GM12864 (cell line): ENCODE measurements at regions not wholly inside any gene's neighbourhood (a gene's known extent, or its start where the extent isn't known, plus 50 kb on each side); places are given as distances from the start of the nearest gene placed in this dataset.

Source experiments
- DNase-seq: peaks from one replicate; pipeline ENCODE4 v3.0.0-alpha.2; 2011; ENCODE audit warnings: low read depth
- H3K4me3 ChIP-seq: 2 replicates; pipeline ENCODE4 v1.5.1; 2011; ENCODE audit warnings: mild to moderate bottlenecking, low read depth, low read length, control low read depth
- TF ChIP-seq, protein P1 (sequence below): IDR thresholded peaks from 2 replicates; pipeline ENCODE4 v1.5.1; 2011; ENCODE audit warnings: low read depth, mild to moderate bottlenecking, moderate library complexity, low read length, control low read depth, inconsistent platforms; ENCODE audit errors: missing control alignments

DNA sequence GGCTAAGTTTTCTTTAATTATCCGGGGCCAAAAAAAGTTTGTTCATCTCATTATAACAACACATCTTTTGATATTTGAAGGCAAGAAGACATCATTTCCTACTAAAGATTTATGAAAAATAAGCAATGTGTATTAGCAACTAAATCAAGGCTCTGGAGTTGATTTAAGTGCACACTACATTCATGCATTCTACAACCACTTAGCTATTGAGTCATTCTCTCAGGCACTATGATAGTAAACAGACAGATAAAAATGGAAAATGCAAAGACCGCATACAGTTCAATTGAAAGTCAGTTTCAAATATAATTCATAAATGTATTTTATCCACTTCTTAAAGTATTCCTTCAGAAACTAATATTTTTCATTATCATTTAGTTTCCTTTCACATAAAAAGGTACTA, 1395.2 kb downstream of the PCDH9 start:
- DNase-seq: no peak
- TF ChIP-seq, protein P1, sequence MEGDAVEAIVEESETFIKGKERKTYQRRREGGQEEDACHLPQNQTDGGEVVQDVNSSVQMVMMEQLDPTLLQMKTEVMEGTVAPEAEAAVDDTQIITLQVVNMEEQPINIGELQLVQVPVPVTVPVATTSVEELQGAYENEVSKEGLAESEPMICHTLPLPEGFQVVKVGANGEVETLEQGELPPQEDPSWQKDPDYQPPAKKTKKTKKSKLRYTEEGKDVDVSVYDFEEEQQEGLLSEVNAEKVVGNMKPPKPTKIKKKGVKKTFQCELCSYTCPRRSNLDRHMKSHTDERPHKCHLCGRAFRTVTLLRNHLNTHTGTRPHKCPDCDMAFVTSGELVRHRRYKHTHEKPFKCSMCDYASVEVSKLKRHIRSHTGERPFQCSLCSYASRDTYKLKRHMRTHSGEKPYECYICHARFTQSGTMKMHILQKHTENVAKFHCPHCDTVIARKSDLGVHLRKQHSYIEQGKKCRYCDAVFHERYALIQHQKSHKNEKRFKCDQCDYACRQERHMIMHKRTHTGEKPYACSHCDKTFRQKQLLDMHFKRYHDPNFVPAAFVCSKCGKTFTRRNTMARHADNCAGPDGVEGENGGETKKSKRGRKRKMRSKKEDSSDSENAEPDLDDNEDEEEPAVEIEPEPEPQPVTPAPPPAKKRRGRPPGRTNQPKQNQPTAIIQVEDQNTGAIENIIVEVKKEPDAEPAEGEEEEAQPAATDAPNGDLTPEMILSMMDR: no peak
- H3K4me3 ChIP-seq: no peak overlapping the region

DNA sequence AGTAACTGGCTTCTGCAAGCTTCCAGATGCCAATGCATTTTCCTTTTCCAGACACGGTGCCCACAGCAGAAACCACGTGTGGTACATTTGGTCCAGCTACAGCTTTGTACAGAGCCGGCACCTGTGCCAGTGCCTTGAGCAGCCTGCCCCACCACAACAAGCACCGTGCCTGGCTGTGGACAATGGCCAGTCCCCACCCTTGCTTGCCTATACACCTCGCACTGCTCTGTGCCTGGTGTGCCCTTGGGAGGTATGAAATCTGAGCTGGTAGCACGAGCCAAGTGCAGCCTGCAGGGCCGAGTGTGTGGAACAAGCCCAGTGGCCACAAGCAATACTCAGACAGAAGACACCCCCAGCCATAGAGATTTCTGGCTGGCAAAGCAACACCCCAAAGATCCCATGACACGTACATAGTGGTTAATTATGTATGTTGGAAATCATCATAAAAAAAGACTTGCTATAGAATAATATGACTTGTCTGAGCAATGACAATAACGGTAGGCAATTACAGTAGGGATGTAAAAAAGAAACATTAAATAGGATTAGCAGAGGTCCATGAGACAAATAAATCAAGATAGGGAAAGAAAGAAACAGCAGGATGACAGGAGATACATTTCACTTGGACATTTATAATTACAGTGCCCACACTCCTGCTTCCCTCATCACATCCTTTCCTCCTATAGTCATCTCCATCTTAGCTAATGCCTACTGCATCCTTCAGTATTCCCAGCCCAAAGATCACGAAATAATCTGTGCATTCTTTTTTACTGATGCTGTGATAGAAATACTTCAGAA, 1399.5 kb downstream of the PCDH9 start:
- TF ChIP-seq, protein P1: no peak
- no peak for DNase-seq
- H3K4me3 ChIP-seq: no peak overlapping the region

DNA sequence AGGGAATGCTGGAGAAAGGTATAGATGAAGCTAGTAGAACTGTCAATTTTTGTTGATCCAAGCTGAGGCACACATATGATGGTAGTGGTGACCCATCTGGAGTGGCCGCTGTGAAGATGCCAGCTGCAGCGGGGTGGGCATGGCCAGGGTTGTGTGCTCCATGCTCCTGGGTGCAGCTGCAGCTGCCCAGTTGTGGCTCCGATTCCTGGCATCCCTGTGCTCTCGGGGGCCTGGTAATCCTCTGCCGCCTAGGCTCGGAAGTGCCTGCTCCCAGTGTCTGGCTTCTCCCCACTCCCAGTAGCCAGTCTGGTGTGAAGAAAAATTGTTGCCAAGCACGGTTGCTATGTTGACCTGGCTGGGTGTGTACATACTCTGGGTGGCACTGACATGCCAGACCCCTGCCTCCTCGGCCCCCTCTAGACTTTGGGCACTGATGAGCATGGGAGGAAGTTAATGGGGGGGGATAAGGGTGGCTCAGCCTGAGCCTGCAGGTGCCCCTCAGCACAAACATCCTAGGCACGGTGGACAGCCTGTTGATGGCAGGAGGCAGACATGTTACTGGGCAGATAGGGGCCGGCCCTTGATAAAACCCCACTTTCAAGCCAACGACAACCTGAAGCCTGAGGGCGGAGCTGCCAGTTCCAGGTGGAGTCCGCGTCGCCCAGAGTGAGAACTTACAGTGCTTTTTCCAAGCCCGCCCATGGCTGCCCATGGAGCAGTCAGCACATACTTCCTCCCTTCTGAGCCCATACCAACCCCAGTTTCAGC, 1400.7 kb downstream of the PCDH9 start:
- TF ChIP-seq, protein P1: no peak
- no peak overlapping the region for H3K4me3 ChIP-seq
- DNase-seq: no peak

DNA sequence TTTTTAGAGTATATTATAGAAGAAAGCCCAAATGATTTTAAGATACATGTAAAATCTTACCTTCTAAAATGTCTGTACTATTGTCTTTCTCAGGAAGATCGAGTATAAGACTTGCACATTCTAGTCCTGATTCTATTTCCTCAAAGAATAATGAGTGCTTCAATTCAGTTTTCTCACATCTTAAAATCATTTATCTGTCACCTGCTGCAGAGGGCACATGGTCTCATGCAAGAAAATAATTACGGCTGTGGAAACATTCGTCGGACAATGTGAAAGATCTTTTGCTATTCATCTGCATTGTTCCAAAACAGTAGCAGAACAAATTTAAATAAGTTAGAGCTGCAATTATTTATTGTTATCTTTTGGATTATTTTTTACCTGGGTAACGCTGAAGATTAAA, 1403.5 kb downstream of the PCDH9 start:
- DNase-seq: no peak
- TF ChIP-seq, protein P1: no peak
- H3K4me3 ChIP-seq: no peak overlapping the region

DNA sequence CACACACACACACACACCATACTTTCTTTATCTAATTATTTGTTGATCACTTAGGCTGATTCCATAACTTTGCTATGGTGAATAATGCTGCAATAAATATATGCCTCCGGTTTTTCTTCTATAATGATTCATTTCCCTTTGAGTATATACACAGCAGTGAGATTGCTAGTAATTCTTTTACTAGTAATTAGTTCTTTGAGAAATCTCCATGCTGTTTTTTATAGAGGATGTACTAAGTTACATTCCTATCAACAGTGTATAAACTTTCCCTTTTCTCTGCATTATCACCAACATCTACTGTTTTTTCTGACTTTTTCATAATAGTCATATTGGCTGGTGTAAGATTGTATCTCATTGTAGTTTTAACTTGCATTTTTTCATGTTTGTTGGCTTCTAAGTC, 1405.1 kb downstream of the PCDH9 start:
- DNase-seq: no peak
- H3K4me3 ChIP-seq: no peak overlapping the region
- TF ChIP-seq, protein P1: no peak

DNA sequence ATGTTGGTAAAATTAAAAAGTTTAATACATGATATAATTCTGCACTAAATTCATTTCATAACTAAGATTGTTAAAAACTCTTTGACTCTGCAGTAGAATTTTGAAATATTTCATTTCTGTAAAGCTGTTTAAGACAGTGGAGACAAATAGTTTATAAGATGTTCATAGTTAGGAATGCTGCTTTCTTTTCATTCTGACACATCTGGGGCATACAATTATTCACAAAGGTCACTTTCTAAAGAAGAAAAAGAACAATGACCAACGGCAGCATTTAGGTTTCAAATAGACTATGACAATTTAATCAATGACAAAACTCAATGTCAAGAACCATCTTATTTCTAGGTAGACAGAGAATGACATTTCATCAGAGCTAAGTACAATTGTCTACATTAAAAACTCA, 1422.1 kb downstream of the PCDH9 start:
- no peak for DNase-seq
- TF ChIP-seq, protein P1: no peak
- H3K4me3 ChIP-seq: no peak overlapping the region
